Fibroblast of skin of left quadriceps (primary cell): ENCODE measurements at regions not wholly inside any gene's neighbourhood (a gene's known extent, or its start where the extent isn't known, plus 50 kb on each side); places are given as distances from the start of the nearest gene placed in this dataset.

ENCODE experiments used
- DNase-seq, 2 experiments: peaks; one replicate each; pipeline ENCODE4 v3.0.0-alpha.2; 2013; ENCODE audit warnings: low read depth in 2 of 2

DNA sequence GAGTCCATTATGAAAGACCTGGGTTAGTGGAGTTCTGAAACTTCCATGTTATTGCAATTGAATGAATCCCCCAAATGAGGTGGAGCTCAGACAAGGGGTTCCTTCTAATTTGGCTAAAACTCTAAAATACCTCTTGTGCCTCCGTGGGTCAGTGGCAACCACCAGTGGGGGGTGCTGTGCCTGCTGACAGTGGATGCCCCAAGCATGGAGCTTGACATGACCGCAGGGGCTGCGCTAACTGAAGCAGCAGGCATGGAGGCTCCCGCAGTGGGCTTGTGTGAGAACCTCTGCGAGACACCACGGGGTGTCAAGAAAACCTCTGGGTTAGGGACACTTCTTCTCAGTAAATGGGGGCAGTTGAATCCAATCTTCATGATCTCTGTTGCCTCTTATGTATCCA, 200.5 kb downstream of the DRD1 start:
- no peak for DNase-seq

DNA sequence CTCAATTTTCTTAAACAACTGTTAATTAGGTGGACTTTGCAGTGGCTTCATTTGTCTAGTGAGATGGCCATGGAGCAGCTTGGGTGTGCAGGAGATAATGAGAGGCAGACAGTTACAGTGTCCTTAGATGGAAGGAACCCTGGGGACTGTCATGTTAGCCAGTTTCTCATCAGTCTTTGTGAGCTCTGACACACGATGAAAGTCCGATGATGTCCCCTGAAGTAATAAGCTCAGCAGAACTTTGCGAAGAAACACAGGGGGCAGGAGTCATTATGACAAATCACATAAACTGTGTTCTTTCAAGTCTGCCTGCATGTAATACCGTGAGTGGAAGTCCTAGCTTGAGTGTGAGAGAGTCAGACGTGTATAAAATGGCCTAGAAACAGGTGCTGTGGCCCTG, 201.8 kb downstream of the DRD1 start:
- DNase-seq: no peak

DNA sequence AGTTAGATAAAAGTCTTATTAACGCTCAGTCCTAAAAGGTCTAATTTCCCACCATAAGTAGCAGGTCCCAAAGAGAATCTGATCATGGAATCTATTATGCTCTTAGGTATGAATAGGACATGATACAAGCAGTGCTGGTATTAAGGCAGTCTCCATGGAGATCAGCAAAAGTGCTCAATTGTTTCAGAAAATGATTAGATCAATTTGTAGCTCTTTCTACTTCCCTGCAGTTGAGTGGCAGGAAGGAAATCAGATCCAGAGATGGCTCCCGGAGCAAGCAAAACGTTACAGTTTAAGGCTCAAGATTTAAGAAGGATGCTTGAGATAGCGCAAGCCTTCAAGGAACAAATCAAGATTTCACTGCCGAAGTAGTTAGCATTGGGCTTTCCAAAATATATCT, 205.7 kb downstream of the DRD1 start:
- DNase-seq: no peak

DNA sequence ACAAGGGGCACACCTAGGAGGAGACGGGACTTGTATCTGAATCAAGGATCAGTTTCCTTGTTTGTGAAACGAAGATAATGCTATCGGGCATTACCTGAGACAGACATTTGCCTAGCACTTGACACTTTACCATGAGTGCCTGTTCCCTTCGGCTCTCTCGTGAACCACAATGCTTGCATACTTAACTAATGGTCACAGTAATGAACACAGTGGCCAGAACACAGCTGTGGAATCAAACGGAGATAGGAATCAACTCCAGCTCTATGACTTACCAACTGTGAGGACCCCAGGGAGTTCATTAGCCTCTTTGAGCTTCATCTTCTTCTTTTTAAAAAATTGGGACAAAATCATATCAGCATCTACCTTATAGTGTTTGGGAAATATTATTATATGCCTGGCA, 207.8 kb downstream of the DRD1 start:
- no peak for DNase-seq

DNA sequence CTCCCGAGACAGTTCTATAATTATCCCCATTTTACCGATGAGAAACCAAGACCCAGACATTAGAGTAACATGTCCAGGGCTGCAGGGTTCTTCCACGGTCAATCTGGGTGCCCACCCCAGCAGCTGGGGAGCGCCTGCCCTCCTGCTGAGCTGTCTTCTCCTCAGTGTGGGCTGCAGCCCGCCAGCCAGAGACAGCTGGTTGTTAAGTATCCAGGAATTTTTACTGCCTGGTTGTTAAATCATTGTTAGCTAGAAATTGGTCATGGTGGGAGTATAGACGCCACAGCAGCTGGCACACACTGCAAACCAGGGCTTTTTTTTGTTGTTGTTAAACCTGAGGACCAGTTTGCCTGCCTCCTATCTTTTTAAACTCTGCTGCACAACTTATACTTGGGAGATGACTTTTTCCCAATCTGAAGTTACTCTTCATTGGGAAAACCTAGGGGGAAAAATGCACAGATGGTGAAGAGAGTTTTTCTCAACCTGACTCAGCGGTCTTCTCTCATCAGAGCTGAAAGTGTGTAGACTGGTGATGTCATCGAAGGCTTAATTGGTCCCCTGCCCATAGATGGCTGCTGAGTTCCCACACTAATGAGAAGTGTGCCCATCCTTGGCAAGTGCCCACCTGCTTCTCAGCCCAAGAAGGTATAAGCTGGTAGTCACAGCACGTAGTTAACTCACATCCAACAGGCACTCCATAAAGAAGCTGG, 208.6 kb downstream of the DRD1 start:
- DNase-seq: no peak

DNA sequence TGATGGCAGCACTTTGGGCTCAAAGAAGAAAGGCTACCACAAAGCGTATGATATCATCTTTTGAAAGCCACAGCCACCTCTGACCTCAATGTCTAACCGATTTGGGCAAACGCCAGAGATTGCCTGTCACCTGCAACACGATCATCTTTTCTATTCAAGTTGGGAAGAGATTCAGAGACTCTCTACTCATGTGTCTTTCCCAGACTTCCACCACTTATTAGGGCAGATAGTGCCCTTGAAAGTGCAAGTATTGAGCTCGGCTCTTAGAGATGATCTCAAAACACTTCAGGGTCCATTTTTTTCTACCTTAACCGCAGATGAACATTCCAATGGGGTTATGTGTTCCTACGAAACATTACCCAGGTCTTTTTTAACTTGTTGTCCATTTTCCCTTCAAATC, 213.7 kb downstream of the DRD1 start:
- no peak for DNase-seq

DNA sequence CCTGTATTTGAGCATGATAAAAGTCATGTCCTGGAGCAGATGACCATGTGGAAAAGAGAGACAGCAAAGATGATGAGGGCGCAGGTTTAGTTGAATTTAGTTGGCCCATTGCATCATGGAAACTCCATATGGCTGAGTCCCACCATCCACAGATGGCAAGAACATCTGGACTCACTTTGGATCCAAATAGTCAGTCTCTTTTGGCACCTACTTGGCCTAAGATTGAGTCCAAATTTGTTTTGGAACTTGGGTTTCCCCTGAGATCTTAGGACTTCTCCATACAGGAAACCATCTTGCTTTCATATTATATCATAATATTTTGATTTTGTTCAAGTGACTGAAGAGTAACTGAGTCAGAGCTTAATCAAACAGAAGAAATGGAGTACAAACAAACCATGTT, 217.5 kb downstream of the DRD1 start:
- no peak for DNase-seq

DNA sequence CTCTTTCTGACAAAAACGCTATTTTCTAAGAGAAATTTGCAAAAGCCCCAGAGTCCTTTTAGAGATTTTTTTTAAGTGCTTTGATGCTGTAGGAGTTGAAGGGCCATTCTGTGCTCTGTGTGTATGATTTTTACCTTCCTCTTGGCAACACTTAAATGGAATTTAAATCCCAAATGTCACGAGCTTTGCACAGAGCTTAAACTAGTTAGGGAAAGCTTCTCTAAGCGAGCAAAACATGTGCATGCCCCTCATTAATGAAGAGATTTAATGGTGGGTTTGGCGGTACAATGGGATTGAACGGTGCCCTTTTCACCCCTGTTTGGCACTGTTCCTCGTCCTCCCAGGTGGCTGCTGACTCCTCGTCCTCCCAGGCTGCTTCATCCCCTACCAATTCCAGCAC, 220.7 kb downstream of the DRD1 start:
- DNase-seq: no peak

DNA sequence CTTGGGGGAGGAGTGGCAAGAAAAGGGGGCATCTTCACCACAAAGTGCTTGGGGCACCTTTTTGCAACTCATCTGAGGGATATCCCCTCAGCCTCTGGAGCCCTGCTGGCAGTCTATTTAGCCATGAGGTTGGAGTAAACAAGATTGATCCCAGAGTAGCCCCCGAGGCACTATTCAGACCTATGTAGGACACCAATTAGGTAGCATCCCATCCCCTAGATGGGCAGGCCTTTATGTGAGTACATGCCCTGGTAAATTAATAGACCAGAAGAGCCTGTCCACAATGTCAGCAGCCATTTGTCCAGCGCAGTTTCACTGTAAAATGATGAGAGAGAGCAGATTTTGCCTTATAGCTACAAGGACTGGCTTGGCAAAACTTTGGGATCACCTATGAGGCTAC, 221.4 kb downstream of the DRD1 start:
- DNase-seq: no peak

DNA sequence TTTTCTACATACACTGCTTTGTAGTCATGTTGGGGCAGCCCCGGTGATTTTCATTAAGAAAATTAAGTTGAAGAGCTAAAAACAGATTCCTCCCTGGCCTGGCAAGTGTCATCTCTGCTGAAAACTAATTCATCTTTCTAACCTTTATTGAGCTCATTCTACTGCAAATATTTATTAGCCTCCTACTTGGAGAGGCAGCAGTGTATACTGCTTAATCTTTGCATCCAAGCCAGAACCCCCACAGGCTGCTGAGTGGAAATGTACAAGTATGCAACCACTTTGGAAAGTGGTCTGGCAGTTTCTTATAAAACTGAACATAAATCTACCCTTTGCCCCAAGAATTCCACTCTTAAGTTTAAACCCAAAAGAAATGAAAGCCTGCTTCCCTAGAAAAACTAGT, 223.4 kb downstream of the DRD1 start:
- DNase-seq: no peak

DNA sequence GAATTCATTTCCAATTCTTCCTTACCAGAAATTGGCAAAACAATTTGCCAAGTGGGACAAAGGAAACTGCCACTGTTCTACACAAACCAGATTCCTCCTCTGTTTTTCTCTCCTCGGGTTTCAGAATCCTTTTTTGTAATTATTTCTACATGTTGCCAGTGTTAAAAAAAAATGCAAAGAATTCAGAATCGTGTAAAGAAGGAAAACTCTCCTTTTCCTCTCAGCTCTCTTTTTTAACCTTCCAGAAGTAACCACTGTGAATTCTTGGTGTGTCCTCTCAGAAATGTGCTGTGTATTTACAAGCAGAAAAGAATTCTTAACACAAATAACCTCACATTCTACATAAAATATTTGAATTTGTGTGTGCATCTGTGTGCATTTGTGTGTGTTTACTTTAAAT, 224.6 kb downstream of the DRD1 start:
- no peak for DNase-seq

DNA sequence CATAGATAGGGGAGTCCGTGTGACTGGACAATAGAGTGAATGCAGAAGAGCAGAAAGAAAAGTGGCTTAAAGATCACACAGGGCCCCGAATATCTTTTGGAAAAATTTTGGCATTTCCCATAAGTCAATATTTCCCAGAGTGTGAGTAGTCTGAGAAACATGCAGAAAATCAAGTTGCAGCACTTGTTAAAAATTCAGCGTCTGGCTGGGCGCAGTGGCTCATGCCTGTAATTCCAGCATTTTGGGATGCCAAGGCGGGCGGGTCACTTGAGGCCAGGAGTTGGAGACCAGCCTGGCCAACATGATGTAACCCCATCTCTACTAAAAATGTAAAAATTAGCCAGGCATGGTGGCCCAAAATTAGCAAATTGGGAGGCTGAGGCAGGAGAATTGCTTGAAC, 227.0 kb downstream of the DRD1 start:
- no peak for DNase-seq

DNA sequence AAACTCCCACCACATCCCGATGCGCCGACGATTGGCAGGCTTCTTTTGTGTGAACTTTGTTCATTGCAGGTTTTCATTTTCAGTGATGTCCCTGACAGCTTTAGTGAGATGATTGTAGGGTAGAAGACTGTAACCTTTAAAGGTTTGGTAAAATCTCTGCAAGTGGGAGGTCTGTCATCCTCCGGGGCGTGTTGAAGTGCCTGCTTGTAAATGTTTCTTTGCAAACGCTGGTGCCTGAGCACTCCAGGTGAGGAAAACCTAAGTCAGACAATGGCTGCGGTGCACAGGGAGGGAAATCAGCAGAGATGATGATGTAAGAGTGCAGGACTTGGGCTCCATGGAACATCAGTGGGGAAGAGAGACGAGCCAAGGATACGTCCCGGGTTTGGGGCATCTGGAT, 228.1 kb downstream of the DRD1 start:
- DNase-seq: no peak

DNA sequence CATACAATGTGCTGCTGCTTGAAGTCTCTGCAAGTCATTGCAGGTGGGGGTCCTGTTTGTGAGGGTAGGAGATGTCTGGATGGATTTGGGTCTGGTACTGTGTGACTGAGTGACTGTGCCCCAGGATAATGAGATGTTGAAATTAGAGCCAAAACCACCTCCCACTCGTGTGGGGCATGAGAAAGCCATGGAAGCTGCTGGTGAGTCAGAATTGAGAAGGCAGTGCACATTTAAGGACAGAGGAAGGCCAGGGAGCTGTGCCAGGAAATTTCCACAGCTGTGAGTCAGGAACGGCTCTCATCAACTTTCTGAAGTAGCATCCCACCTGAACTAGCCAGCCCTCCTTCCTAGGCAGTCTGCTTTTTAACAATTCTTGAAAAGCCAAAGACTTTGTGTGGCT, 229.8 kb downstream of the DRD1 start:
- DNase-seq: peak; percentile 48 to 49

DNA sequence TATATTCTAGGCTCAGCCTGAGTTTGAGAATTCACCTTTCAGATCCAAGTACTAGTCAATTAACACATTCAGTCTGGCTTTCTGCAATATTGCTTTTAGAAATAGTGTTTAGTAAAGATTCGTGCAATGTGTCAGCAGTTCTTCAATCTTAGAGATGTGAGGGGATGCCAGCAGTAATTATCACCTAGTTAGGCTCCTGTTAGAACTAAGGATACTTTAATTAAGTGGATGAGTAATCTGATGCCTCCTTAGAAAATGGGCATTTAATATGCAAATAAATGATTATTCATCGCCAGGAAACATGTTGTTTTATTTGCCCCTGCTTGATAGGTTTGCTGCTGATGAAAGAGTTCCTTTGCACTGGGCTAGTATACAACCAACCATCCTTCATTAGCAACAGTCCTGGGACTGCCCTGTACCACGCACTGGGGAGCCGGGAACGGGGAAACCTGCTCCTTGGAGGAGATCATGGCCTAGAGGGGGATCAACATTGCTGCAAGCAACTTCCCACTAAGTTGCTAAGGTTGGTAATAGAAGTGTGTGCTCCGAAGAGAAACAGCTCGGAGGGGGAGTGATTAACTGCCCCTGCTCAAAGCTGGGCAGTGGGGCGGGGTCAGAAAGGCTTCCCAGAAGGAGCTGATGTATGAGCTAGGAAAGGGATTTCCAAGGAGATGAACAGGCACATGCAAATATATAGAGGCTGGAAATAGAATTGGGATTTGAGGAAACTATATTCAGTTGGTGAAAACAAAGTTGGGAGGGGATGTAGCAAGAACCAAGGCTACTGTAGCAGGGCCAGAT, 231.8 kb downstream of the DRD1 start:
- no peak for DNase-seq

DNA sequence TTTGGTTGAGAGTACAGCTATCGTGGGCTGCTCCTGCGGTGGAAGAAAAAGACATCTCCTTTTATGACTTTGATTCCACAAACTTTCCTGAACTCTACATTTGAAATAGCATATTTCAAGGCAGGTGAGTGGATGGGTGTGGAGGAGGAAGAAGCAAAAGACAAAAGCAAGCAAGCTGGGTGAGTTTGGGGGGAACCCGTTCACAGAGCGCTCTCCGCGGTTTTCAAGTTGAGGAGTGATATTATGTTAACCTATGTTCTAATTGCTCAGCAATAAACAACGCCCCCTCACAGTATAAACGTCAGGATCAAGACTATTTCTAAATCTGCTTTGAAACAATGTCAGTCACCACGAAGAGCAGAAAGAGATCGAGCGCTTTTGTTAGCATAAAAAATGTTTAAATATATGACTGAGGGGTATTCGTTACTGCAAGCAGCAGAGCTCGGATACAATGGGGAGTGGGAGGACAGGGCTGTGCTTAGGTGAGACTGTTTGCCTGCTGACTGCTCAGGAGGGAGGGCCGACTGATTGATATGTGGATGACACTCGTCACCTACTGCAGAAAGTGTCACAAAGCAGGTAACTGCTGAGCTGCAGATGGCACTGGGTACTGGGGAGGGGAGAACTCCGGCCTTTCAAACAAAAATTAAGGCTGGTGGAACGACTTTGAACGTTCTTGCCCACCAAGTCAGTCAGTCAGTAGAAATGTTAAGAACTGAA, 236.5 kb downstream of the DRD1 start:
- no peak for DNase-seq

DNA sequence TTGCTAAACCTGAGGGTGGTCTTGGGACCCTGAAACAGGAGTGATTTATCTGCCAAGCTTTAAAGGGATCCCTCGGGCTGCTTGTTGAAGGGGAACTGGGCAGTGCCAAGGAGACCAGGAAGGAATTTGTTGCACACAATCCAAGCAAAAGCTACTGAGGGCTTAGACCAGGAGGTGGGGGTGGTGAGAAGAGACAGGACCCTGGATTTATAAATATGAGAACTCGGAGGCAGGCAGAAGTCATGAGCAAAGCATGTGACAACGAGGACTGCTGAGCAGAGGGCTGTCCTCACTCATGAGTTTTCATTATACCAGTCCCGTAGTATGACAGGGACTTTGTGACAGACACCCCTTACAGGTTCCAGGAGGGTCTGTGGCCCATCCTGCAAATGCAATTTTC, 237.3 kb downstream of the DRD1 start:
- no peak for DNase-seq

DNA sequence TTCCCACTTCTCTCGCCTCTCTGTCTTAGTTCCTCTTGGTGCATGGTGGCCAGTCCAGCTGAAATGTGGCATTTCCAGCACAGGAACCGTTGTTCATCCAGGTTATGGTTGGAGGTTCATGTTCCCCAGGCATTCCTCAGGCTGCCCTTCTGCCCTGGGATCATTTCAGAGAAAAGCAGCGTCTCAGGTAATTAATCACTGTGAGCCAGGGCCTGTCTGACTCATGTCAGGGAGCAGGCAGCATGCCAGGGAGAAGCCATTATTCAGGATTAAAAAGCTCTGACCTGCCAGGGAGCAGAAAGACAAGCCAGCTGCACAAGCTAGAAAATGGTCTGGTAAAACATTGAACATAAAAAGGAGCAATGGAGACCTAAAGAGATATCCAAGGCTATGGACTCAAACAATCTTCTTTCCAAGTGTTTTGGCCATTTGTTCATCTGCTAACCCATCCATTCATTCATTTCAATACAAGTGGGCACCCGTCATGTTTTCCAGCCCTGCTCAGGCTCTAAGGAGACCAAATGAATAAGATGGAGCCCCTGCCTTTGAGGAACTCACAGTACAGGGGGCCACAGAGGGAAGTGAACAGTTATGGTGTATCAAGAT, 241.4 kb downstream of the DRD1 start:
- DNase-seq: peak in 1 of 2 experiments; percentile 18

DNA sequence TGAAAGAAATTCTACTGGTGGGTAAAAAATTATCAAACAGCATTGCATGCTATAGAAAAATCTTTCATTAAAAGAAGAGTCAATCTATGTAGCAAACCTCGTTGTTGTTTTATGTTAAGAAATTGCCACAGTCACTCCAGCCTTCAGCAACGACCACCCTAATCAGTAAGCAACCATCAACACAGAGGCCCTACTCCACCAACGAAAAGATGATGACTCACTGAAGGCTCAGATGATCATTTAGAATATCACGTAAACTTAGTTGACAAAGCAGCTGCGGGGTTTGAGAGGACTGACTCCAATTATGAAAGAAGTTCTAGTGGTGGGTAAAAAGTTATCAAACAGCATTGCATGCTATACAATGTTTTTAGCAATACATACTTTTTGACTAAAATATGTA, 242.6 kb downstream of the DRD1 start:
- no peak for DNase-seq

DNA sequence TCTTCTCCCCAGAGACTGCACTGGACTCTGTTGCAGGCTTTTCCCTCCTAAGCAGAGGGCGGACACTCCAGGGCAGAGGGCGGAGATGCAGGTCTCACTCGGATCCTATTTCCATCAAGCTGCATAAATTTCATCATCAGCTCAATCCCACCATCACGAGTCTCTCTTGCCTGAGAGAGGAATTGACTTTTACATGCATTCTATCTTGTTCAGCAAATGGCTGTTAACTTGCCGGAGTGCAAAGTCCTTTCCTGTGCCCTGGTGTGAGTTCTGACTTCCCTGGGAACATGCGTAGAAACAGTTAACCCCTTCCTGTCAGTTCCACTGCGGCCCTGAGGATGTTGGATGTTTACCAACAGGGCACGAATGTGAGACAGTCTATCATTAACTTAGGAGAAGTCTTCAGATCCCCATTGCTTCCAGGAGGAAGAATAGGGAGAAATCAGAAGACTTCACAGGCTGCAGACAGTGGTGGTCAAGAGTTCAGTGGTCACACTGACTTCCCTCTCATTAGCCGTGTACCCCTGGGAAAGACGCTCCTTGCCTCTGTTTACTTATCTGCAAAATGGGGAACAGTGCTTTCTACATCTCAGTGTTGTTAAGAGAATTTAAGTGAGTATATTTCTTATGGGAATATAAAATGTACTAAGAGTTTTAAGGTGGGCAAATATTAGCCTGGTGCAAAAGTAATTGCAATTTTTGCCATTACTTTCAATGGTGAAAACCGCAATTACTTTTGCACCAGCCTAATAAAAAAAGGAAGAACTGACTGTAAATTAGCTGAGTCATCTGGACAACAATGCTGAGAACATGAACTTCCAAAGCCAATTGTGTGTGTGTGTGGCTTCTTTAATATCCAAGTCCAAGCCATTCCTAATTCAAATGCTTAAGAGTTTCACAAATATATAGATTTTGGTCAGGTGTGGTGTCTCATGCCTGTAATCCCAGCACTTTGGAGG, 248.0 kb downstream of the DRD1 start:
- peak in 1 of 2 experiments; percentile 23 for DNase-seq

DNA sequence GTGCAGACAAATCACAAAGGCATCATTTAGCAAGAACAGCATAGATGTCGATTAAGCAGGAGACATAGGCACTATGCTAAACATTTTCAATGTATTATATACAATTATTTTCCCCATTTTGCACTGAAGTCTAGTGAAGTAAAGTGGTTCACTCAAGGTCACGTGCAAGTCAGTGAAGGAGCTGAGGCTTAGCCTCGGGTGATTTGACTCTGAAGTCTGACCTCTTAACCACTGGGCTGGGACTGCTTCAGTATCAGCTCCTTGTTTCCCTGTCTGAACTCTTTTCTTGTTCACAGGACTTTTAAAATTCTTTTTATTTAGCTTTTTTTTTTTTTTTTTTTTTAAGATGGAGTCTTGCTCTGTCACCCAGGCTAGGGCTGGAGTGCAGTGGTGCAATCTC, 262.7 kb downstream of the DRD1 start:
- no peak for DNase-seq
